ENCODE measurements at regions not wholly inside any gene's neighbourhood (a gene's known extent, or its start where the extent isn't known, plus 50 kb on each side); places are given as distances from the start of the nearest gene placed in this dataset.

GRCh38 chr3:88610820-88611219 lies 461.1 kb downstream of the C3orf38 start:
- Histone ChIP-seq H3K36me3 (no peaks in the 10 kb centered on the region), H3K9me3 (no peaks in the 10 kb centered on the region), H3K27ac (no peak overlapping the region), H3K4me3 (no peak overlapping the region), H3K27me3 (no peaks in the 10 kb centered on the region), H3K4me1 (no peaks in the 10 kb centered on the region)
- no peak for DNase-seq (ENCODE audit: low spot score in 2 of 2)
- intact Hi-C loops (cut with DNase I; ENCODE audit: low total_unique reads): no loop called here
- no peak for TF ChIP-seq POLR2A (IDR thresholded peaks at IDR 0.05)
- no peak for TF ChIP-seq POLR2AphosphoS5 (IDR thresholded peaks at IDR 0.05)
- TF ChIP-seq, protein P1, sequence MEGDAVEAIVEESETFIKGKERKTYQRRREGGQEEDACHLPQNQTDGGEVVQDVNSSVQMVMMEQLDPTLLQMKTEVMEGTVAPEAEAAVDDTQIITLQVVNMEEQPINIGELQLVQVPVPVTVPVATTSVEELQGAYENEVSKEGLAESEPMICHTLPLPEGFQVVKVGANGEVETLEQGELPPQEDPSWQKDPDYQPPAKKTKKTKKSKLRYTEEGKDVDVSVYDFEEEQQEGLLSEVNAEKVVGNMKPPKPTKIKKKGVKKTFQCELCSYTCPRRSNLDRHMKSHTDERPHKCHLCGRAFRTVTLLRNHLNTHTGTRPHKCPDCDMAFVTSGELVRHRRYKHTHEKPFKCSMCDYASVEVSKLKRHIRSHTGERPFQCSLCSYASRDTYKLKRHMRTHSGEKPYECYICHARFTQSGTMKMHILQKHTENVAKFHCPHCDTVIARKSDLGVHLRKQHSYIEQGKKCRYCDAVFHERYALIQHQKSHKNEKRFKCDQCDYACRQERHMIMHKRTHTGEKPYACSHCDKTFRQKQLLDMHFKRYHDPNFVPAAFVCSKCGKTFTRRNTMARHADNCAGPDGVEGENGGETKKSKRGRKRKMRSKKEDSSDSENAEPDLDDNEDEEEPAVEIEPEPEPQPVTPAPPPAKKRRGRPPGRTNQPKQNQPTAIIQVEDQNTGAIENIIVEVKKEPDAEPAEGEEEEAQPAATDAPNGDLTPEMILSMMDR (IDR thresholded peaks at IDR 0.05): no peak

DNA sequence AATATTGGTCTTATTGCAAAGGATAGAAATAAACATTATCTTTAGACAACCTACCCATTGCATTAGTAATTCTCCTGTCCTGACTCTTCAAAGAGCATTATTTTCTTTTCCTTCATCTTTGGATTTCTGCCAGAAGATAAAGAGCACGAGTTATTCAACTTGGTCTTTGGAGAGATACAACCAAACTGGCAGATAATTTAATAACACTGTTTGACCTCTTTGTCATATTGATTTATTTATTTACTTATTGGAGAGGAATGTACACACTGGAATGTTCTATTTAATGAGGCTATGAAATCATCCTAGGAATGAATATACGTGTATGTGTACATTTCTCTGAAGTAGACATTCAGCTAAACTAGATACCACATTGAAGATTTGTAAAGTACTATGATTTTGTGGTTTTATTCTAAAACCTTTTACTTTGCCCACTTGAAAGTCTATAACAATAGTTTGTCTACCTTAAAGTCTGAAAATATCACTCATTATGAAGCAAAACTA lies 462.1 kb downstream of the C3orf38 start:
- no peak for DNase-seq (ENCODE audit: low spot score in 2 of 2)
- Histone ChIP-seq H3K36me3 (no peaks in the 10 kb centered on the region), H3K4me3 (no peak overlapping the region), H3K27me3 (no peaks in the 10 kb centered on the region), H3K27ac (no peak overlapping the region), H3K4me1 (no peaks in the 10 kb centered on the region), H3K9me3 (no peaks in the 10 kb centered on the region)
- TF ChIP-seq POLR2A (IDR thresholded peaks at IDR 0.05) (no peak), POLR2AphosphoS5 (IDR thresholded peaks at IDR 0.05) (no peak)
- TF ChIP-seq, protein P1 (IDR thresholded peaks at IDR 0.05): no peak
- intact Hi-C loops (cut with DNase I; ENCODE audit: low total_unique reads): no loop called here

- TF ChIP-seq POLR2AphosphoS5 (IDR thresholded peaks at IDR 0.05) (no peak), POLR2A (IDR thresholded peaks at IDR 0.05) (no peak)
- TF ChIP-seq, protein P1 (IDR thresholded peaks at IDR 0.05): no peak
- no peak for DNase-seq (ENCODE audit: low spot score in 2 of 2)
- Histone ChIP-seq H3K27me3 (no peaks in the 10 kb centered on the region), H3K36me3 (no peaks in the 10 kb centered on the region), H3K27ac (no peak overlapping the region), H3K4me1 (no peaks in the 10 kb centered on the region), H3K4me3 (no peak overlapping the region), H3K9me3 (no peaks in the 10 kb centered on the region)
- intact Hi-C loops (cut with DNase I; ENCODE audit: low total_unique reads): no loop called here
Measured at GRCh38 chr3:88616413-88616812, 466.7 kb downstream of the C3orf38 start.

DNA sequence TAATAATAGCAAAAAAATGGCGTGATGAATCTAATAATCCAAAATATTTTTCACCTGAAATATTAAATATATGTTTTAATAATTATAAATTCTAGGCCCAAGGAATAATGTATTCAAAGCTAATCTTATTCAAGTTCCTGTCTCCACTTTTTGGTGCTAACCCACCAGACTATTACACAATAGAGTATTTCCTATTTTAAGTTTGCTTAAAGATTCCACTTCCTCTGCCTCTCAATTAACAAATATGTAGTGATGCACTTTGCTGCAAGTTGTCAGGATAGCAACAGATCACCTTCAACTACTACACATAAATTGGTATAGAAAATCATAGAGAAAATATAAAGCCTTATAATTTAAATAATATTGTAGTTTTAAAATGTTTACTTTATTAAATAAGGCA lies 467.5 kb downstream of the C3orf38 start:
- Histone ChIP-seq H3K27me3 (no peaks in the 10 kb centered on the region), H3K36me3 (no peaks in the 10 kb centered on the region), H3K27ac (no peak overlapping the region), H3K4me3 (no peak overlapping the region), H3K4me1 (no peaks in the 10 kb centered on the region), H3K9me3 (no peaks in the 10 kb centered on the region)
- TF ChIP-seq POLR2A (IDR thresholded peaks at IDR 0.05): no peak
- TF ChIP-seq POLR2AphosphoS5 (IDR thresholded peaks at IDR 0.05): no peak
- TF ChIP-seq, protein P1 (IDR thresholded peaks at IDR 0.05): no peak
- intact Hi-C loops (cut with DNase I; ENCODE audit: low total_unique reads): no loop called here
- DNase-seq (ENCODE audit: low spot score in 2 of 2): no peak

GRCh38 chr3:88618021-88618645 lies 468.4 kb downstream of the C3orf38 start:
- TF ChIP-seq, protein P1 (IDR thresholded peaks at IDR 0.05): no peak
- TF ChIP-seq POLR2A (IDR thresholded peaks at IDR 0.05): no peak
- no peak for TF ChIP-seq POLR2AphosphoS5 (IDR thresholded peaks at IDR 0.05)
- no peaks in the 10 kb centered on the region for H3K27me3 ChIP-seq
- H3K27ac ChIP-seq: no peak overlapping the region
- H3K4me3 ChIP-seq: no peak overlapping the region
- no peak for DNase-seq (ENCODE audit: low spot score in 2 of 2)
- H3K4me1 ChIP-seq: no peaks in the 10 kb centered on the region
- intact Hi-C loops (cut with DNase I; ENCODE audit: low total_unique reads): no loop called here
- H3K36me3 ChIP-seq: no peaks in the 10 kb centered on the region
- no peaks in the 10 kb centered on the region for H3K9me3 ChIP-seq

All from breast epithelium (tissue), 4 donors.